ENCODE measurements at regions not wholly inside any gene's neighbourhood (a gene's known extent, or its start where the extent isn't known, plus 50 kb on each side); places are given as distances from the start of the nearest gene placed in this dataset.
"Not testable (repeated sequence)": the region's sequence is repeated elsewhere in the genome, so short reads cannot be mapped to it uniquely, and the experiment has no call there.

DNA sequence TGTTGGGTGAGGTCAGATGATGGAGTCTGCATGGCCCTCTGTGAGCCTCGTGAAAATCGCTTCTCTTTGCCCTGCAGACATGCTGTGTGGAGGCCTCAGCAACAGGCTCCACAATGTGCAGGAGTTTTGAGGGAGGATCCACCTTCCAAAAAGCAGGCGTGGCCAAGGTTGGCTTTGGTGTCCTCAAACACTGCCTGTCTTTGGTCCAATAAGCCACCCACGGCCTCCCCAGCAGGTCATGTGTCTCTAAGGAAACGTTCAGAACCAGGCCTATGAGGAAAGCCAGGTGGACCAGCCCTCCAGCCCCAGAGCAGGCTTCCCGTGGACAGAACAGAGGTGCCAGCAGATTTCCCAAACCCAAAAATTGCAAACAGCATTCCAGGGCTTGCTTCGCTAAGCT is 340.7 kb upstream of the IRX2 start:
- Histone ChIP-seq H3K36me3 (replicated peaks) (no peaks in the 10 kb centered on the region), H3K27ac (no peak overlapping the region), H3K4me3 (ENCODE audit: low read depth, low read length) (no peak overlapping the region), H3K27me3 (replicated peaks) (no peaks in the 10 kb centered on the region)
- TF ChIP-seq, protein P1, sequence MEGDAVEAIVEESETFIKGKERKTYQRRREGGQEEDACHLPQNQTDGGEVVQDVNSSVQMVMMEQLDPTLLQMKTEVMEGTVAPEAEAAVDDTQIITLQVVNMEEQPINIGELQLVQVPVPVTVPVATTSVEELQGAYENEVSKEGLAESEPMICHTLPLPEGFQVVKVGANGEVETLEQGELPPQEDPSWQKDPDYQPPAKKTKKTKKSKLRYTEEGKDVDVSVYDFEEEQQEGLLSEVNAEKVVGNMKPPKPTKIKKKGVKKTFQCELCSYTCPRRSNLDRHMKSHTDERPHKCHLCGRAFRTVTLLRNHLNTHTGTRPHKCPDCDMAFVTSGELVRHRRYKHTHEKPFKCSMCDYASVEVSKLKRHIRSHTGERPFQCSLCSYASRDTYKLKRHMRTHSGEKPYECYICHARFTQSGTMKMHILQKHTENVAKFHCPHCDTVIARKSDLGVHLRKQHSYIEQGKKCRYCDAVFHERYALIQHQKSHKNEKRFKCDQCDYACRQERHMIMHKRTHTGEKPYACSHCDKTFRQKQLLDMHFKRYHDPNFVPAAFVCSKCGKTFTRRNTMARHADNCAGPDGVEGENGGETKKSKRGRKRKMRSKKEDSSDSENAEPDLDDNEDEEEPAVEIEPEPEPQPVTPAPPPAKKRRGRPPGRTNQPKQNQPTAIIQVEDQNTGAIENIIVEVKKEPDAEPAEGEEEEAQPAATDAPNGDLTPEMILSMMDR (IDR thresholded peaks at IDR 0.05; ENCODE audit: low read depth, low read length, missing control alignments): no peak
- in situ Hi-C loops (cut with HindIII; ENCODE audit: low pct_ligation_motif_present, low sequenced_read_pairs): no loop called here
- no peak for DNase-seq

DNA sequence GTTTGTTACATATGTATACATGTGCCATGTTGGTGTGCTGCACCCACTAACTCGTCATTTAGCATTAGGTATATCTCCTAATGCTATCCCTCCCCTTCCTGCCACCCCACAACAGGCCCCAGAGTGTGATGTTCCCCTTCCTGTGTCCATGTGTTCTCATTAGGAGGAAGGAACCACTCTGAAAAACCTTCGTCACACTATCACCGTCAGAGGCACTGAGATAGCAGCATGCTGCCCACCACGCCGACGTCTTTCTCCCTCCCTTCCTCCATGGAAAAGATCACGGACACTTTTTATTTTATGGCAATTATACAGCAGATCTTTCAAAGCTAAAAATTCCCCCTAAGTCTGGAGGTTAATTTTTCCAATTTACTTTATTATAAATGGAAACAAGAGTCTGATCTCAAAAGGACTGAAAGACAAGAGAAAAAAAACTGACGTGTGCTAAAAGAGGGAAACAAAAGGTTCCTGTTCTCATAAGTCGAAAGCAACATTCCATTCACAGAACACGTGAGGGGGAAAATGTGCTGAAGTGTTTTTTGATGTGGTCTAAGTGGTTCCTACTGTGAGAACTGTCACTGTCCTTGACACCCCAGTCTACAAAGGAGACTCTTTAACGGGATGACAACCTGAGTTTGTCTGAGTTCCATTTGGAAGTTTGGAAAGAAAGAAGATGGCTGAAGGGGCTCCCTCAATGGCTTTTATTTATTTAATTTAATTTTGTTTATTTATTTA is 339.7 kb upstream of the IRX2 start:
- Histone ChIP-seq H3K4me3 (ENCODE audit: low read depth, low read length) (no peak overlapping the region), H3K27me3 (replicated peaks) (no peaks in the 10 kb centered on the region), H3K27ac (no peak overlapping the region), H3K36me3 (replicated peaks) (no peaks in the 10 kb centered on the region)
- in situ Hi-C loops (cut with HindIII; ENCODE audit: low pct_ligation_motif_present, low sequenced_read_pairs): no loop called here
- no peak for DNase-seq
- TF ChIP-seq, protein P1 (IDR thresholded peaks at IDR 0.05; ENCODE audit: low read depth, low read length, missing control alignments): no peak

DNA sequence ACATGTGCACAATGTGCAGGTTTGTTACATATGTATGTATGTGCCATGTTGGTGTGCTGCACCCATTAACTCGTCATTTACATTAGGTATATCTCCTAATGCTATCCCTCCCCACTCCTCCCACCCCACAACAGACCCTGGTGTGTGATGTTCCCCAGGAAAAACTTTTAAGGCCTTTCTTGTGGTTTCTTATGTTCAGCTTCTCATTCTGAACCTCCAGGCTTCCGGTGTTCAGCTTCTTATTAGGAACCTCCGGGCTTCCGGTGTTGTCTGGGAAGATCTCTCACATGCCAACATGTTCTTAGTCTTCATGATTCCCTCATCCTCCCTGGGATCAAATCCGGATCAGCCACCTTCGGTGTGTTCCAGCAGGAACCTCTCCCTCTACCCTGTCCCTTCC is 338.8 kb upstream of the IRX2 start:
- H3K4me3 ChIP-seq (ENCODE audit: low read depth, low read length); in situ Hi-C loops (cut with HindIII; ENCODE audit: low pct_ligation_motif_present, low sequenced_read_pairs); H3K27me3 ChIP-seq (replicated peaks); DNase-seq; H3K36me3 ChIP-seq (replicated peaks); H3K27ac ChIP-seq: not testable (repeated sequence)

DNA sequence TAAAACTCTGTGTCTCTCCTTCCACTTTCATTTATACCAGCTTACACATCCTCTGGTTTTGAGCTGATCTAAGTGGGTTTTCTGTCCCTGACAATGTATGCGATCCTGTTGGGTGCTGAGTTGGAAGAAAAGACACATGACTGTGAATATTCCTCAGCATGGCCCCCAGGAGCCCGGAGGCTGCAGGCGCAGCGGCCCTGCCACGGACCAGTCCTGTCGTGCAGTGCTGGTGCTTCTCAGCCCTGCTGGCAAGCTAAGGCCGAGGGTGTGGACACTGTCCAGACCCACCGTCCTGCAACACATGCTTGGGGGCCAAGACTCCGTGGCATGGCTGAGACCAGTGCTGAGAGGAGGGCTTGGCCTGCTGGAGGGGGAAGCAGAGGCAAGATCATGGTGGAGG is 328.9 kb upstream of the IRX2 start:
- no peak for DNase-seq
- TF ChIP-seq, protein P1 (IDR thresholded peaks at IDR 0.05; ENCODE audit: low read depth, low read length, missing control alignments): no peak
- H3K36me3 ChIP-seq (replicated peaks): no peaks in the 10 kb centered on the region
- in situ Hi-C loops (cut with HindIII; ENCODE audit: low pct_ligation_motif_present, low sequenced_read_pairs): no loop called here
- H3K4me3 ChIP-seq (ENCODE audit: low read depth, low read length): no peak overlapping the region
- no peak overlapping the region for H3K27ac ChIP-seq
- H3K27me3 ChIP-seq (replicated peaks): no peaks in the 10 kb centered on the region

DNA sequence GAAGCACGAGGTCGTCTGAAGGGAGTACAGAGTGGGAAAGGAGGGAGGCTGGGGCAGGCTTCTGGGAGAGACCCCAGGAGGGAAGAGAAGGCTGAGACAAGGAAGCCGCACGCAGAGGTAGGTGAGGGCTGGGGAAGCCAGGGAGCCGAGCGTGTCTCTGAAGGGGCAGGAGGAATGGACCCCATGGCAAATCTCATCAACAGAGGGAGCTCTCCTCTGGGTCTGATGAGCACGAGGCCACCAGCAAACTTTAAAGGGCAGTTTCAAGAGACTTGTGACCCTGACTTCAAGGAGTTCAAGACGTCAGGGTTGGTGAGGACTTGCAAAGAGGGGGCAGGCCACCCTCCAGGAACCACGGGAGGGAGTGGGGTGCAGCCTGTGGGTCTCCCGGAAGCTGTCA is 326.2 kb upstream of the IRX2 start:
- no peaks in the 10 kb centered on the region for H3K36me3 ChIP-seq (replicated peaks)
- no peak overlapping the region for H3K4me3 ChIP-seq (ENCODE audit: low read depth, low read length)
- no peaks in the 10 kb centered on the region for H3K27me3 ChIP-seq (replicated peaks)
- TF ChIP-seq, protein P1 (IDR thresholded peaks at IDR 0.05; ENCODE audit: low read depth, low read length, missing control alignments): no peak
- H3K27ac ChIP-seq: no peak overlapping the region
- in situ Hi-C loops (cut with HindIII; ENCODE audit: low pct_ligation_motif_present, low sequenced_read_pairs): no loop called here
- DNase-seq: no peak

DNA sequence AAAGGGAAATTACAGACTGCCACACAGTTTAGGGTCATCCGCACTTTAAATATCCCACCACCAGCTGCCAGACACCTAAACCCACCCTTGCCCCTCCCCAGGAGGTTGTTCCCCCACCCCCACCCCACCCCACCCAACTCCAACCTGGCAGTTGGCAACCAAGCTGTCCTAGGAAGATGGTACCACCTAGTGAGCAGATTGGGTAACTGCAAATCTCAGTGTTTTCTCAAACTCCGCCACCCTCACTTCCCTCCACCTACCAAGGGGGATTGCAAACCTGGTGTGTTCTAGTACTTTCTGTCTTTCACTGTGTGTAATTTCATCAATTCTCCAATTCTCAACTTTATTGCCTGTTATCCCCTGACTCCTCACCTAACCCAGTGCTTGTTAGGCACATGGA is 323.8 kb upstream of the IRX2 start:
- Histone ChIP-seq H3K36me3 (replicated peaks) (no peaks in the 10 kb centered on the region), H3K27ac (no peak overlapping the region), H3K27me3 (replicated peaks) (no peaks in the 10 kb centered on the region), H3K4me3 (ENCODE audit: low read depth, low read length) (no peak overlapping the region)
- DNase-seq: no peak
- in situ Hi-C loops (cut with HindIII; ENCODE audit: low pct_ligation_motif_present, low sequenced_read_pairs): no loop called here
- TF ChIP-seq, protein P1 (IDR thresholded peaks at IDR 0.05; ENCODE audit: low read depth, low read length, missing control alignments): peak; percentile 9
